Right lobe of liver (tissue), 4 donors: ENCODE measurements at regions not wholly inside any gene's neighbourhood (a gene's known extent, or its start where the extent isn't known, plus 50 kb on each side); places are given as distances from the start of the nearest gene placed in this dataset.

Experiments used
- CTCF ChIP-seq, 4 donors: fragments of 200-600 bp in 3 of 4; fragments of 450-650 bp in 1 of 4; IDR thresholded peaks; one replicate each; pipeline versions ENCODE4 v1.5.1 to v1.8.0; 2016 to 2022; ENCODE audit warnings: antibody characterized with exemption in 4 of 4, mild to moderate bottlenecking in 2 of 4
- POLR2A ChIP-seq: fragments of 450-650 bp; IDR thresholded peaks from one replicate; pipeline ENCODE4 v1.6.1; 2017; ENCODE audit warnings: antibody characterized with exemption, mild to moderate bottlenecking
- donor health status: DM: no; HTN: no; CAD: no.
- donor health status: DM: no; HTN: no; CAD: no.
- donor health status: DM: no; HTN: yes; CAD: no.

- TF ChIP-seq POLR2A (no peak), CTCF (IDR thresholded peaks at IDR 0.05) (no peak)
These were observed 206.1 kb downstream of the CPE start for GRCh38 chr4:165584916-165585315.
